Endothelial cell of umbilical vein (primary cell): ENCODE measurements at regions not wholly inside any gene's neighbourhood (a gene's known extent, or its start where the extent isn't known, plus 50 kb on each side); places are given as distances from the start of the nearest gene placed in this dataset.

Source experiments
- BruUV-seq: library from RNA; stranded (reverse); fragments of 400-500 nt; replicated peaks from 2 replicates; lab custom pipeline; 2021; lab: Mats Ljungman, UMichigan
- CTCF ChIA-PET: fragments of 300-600, 350-600 bp; sonication (Branson Sonifier 250); formaldehyde crosslinking; loops from one replicate; lab custom pipeline; 2021; ENCODE audit warnings: antibody characterized with exemption, inconsistent platforms; lab: Charles Lee
- POLR2A ChIA-PET: fragments of 300-600, 350-600 bp; sonication (Branson Sonifier 250); formaldehyde crosslinking; loops from one replicate; lab custom pipeline; 2021; ENCODE audit warnings: antibody characterized with exemption, inconsistent platforms; lab: Charles Lee
- DNase-seq: peaks from one replicate; pipeline ENCODE4 v3.0.0-alpha.2; 2011; ENCODE audit warnings: low read depth, low spot score
- FAIRE-seq: peaks from 2 replicates; lab custom pipeline; 2011; peaks lifted over from hg19 to GRCh38; lab: Jason Lieb, UNC
- H2AFZ ChIP-seq: 2 replicates; pipeline ENCODE4 v1.6.0; 2012; ENCODE audit warnings: low read depth, low read length, control low read depth, inconsistent platforms
- H3K27ac ChIP-seq: 2 replicates; pipeline ENCODE4 v1.5.1; 2011; ENCODE audit warnings: low read depth, mild to moderate bottlenecking, control low read depth, low read length, moderate library complexity; ENCODE audit not compliant: insufficient read depth
- H3K27me3 ChIP-seq, 2 experiments: 2 replicates each; pipeline versions ENCODE4 v1.6.0 to v1.6.1; 2011; ENCODE audit warnings: low read length in 2 of 2, mixed read lengths in 1 of 2; ENCODE audit not compliant: control insufficient read depth in 2 of 2, insufficient read depth in 2 of 2
- H3K36me3 ChIP-seq, 2 experiments: 2 replicates in 1 of 2; 3 replicates in 1 of 2; pipeline ENCODE4 v1.5.1; 2011; ENCODE audit warnings: low read length in 2 of 2, mild to moderate bottlenecking in 1 of 2, moderate library complexity in 1 of 2; ENCODE audit not compliant: control insufficient read depth in 2 of 2, insufficient read depth in 2 of 2; ENCODE audit errors: extremely low read depth in 1 of 2
- H3K4me1 ChIP-seq: 3 replicates; pipeline ENCODE4 v1.5.1; 2011; ENCODE audit warnings: mild to moderate bottlenecking, low read length; ENCODE audit not compliant: control insufficient read depth, insufficient read depth; ENCODE audit errors: extremely low read depth
- H3K4me2 ChIP-seq: 2 replicates; pipeline ENCODE4 v1.6.1; 2011; ENCODE audit warnings: low read length, control low read depth, mixed read lengths; ENCODE audit not compliant: insufficient read depth
- H3K4me3 ChIP-seq, 3 experiments: fragments of 200-600 bp in 1 of 3; sonication (generic), shearing (Covaris generic) in 1 of 3; replicated peaks in 1 of 3; 2 replicates each; pipeline ENCODE4 v1.5.1; 2011 to 2016; ENCODE audit warnings: control low read depth in 3 of 3, low read length in 3 of 3, mild to moderate bottlenecking in 2 of 3, inconsistent platforms in 1 of 3, low read depth in 1 of 3, moderate library complexity in 1 of 3; ENCODE audit not compliant: insufficient read depth in 1 of 3
- H3K79me2 ChIP-seq: 2 replicates; pipeline ENCODE4 v1.6.0; 2012; ENCODE audit warnings: low read length, inconsistent platforms; ENCODE audit not compliant: control insufficient read depth, insufficient read depth
- H3K9ac ChIP-seq: replicated peaks from 2 replicates; pipeline ENCODE3; 2011; ENCODE audit warnings: low read length, control low read depth; ENCODE audit not compliant: insufficient read depth; ENCODE audit errors: extremely low read depth
- H3K9me1 ChIP-seq: replicated peaks from 3 replicates; pipeline ENCODE4 v1.6.0; 2011; ENCODE audit warnings: mild to moderate bottlenecking, low read length; ENCODE audit not compliant: control insufficient read depth, insufficient read depth; ENCODE audit errors: extremely low read depth
- H3K9me3 ChIP-seq: replicated peaks from 2 replicates; pipeline ENCODE4 v1.5.1; 2012; ENCODE audit warnings: low read length, inconsistent platforms; ENCODE audit not compliant: control insufficient read depth, insufficient read depth
- H4K20me1 ChIP-seq: replicated peaks from 2 replicates; pipeline ENCODE3; 2011; ENCODE audit warnings: mild to moderate bottlenecking, low read length; ENCODE audit not compliant: control insufficient read depth, insufficient read depth; ENCODE audit errors: extremely low read depth
- CTCF ChIP-seq, 2 donors: IDR thresholded peaks; 1 replicate in 1 of 2; 2 replicates in 1 of 2; pipeline ENCODE4 v1.5.1; 2011; ENCODE audit warnings: low read length in 2 of 2, mild to moderate bottlenecking in 2 of 2, moderate library complexity in 2 of 2, control low read depth in 1 of 2, inconsistent platforms in 1 of 2, low read depth in 1 of 2; ENCODE audit not compliant: insufficient read depth in 1 of 2; ENCODE audit errors: extremely low read depth in 1 of 2
- EZH2 ChIP-seq: IDR thresholded peaks from 2 replicates; pipeline ENCODE4 v1.6.1; 2012; ENCODE audit warnings: borderline replicate concordance, low read depth, mild to moderate bottlenecking, moderate library complexity, low read length, inconsistent platforms; ENCODE audit not compliant: severe bottlenecking
- FOS ChIP-seq: IDR thresholded peaks from 2 replicates; pipeline ENCODE4 v1.6.1; 2011; ENCODE audit warnings: mild to moderate bottlenecking, low read length, moderate library complexity, borderline replicate concordance; ENCODE audit not compliant: insufficient read depth
- GATA2 ChIP-seq: IDR thresholded peaks from 2 replicates; pipeline ENCODE4 v1.7.0; 2011; ENCODE audit warnings: low read depth, mild to moderate bottlenecking, moderate library complexity, mixed read lengths, low read length; ENCODE audit not compliant: insufficient read length, insufficient read depth
- JUN ChIP-seq: IDR thresholded peaks from 2 replicates; pipeline ENCODE4 v1.6.1; 2011; ENCODE audit warnings: borderline replicate concordance, low read depth; ENCODE audit not compliant: insufficient read length, insufficient read depth
- MAX ChIP-seq: IDR thresholded peaks from 2 replicates; pipeline ENCODE4 v1.6.1; 2011; ENCODE audit not compliant: insufficient read depth, insufficient read length
- MYC ChIP-seq: IDR thresholded peaks from one replicate; pipeline ENCODE4 v1.6.1; 2011; ENCODE audit warnings: mild to moderate bottlenecking, low read depth, low read length
- POLR2A ChIP-seq: IDR thresholded peaks from 2 replicates; pipeline ENCODE4 v1.6.1; 2012; ENCODE audit warnings: low read depth, mild to moderate bottlenecking, control low read depth, low read length
- POLR2AphosphoS5 ChIP-seq: IDR thresholded peaks from 2 replicates; pipeline ENCODE4 v1.6.1; 2012; ENCODE audit warnings: low read depth, mild to moderate bottlenecking, control low read depth, low read length, moderate library complexity; ENCODE audit not compliant: insufficient read depth
- dilution Hi-C: fragments of 300-500 bp; cut with MboI; formaldehyde crosslinking; loops from one replicate; pipeline ENCODE4 v1.15.0; 2019; ENCODE audit warnings: low sequenced_read_pairs; ENCODE audit not compliant: extremely low pct_ligation_motif_present
- intact Hi-C: fragments of 100-400 bp; cut with micrococcal nuclease; formaldehyde crosslinking; loops from one replicate; pipeline ENCODE4 v1.10.0; 2022

DNA sequence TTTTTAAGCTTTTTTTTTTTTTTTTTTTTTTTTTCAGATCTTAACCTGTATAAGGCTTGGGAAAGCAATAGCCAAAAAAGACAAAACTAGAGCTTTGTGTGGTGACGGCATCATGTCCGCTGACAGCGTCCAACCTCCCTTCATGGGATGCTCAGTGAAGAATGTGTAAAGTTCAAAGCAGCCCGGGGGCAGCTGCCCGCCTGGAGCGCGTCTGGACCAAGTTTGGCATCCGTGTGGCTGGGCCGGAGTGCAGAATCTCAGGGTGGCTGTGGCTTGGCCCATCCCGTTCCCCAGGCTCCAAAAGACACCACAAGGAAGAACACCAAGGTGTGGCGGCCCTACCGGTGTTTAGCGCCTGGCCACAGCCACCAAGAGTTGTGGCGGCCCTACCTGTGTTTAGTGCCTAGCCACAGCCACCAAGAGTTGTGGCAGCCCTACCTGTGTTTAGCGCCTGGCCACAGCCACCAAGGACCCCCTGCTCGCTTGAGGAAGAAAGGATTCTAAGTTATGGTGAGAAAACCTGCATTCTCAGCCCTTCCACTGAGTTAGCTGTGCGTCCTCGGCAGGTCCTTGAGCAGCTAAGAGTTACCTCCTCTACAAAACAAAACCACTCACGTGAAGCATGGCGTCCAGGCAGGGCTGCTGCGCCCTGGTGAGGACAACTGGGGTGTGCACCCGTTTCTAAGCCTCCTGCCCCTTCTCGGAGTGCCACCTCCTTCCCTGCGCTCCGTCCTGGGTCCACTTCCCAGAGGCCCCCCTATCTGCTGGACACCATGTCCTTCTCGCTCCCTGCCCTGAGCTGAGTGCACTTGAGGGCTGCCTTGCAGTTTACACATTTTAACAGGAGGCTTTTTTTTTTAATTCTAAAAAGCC lies 103.6 kb upstream of the SALL3 start:
- Histone ChIP-seq H3K9me1 (no peaks in the 10 kb centered on the region), H2AFZ (no peak overlapping the region), H3K27ac (no peak overlapping the region), H3K4me2 (no peak overlapping the region), H3K79me2 (no peaks in the 10 kb centered on the region), H3K36me3 (no peaks in the 10 kb centered on the region), H3K4me1 (no peaks in the 10 kb centered on the region), H3K4me3 (no peak overlapping the region), H4K20me1 (no peaks in the 10 kb centered on the region), H3K9me3 (no peaks in the 10 kb centered on the region), H3K27me3 (no peaks in the 10 kb centered on the region), H3K9ac (no peak overlapping the region)
- BruUV-seq, result no TSS peak
- FAIRE-seq (no peak), DNase-seq (no peak)
- dilution Hi-C loops (no loop called here), intact Hi-C loops (no loop called here)
- TF ChIP-seq CTCF (IDR thresholded peaks at IDR 0.05; ENCODE audit: extremely low read depth in 1 of 2, insufficient read depth in 1 of 2, low read depth in 1 of 2, low read length in 2 of 2) (no peak), EZH2 (no peak), JUN (no peak), POLR2AphosphoS5 (no peak), FOS (no peak), POLR2A (no peak), GATA2 (no peak), MYC (no peak), MAX (no peak)
- ChIA-PET POLR2A (no interaction called here), CTCF (interaction anchor here (0.7 kb wide), 1 partner anchor 311 kb away, joined by 3 read pairs; no protein-coding TSS in a partner anchor)
